ENCODE measurements at regions not wholly inside any gene's neighbourhood (a gene's known extent, or its start where the extent isn't known, plus 50 kb on each side); places are given as distances from the start of the nearest gene placed in this dataset.

GRCh38 chr3:154779571-154779970 is 300.5 kb upstream of the MME start:
- in situ Hi-C loops (cut with MboI; ENCODE audit: low sequenced_read_pairs): no loop called here
- Histone ChIP-seq H3K4me1 (no peaks in the 10 kb centered on the region), H3K4me3 (no peak overlapping the region), H3K27me3 (ENCODE audit: low read depth) (no peaks in the 10 kb centered on the region), H3K36me3 (replicated peaks) (no peaks in the 10 kb centered on the region), H3K9me3 (no peaks in the 10 kb centered on the region)
- no peak for DNase-seq (ENCODE audit: low spot score in 2 of 2)

- Histone ChIP-seq H3K9me3 (no peaks in the 10 kb centered on the region), H3K27me3 (ENCODE audit: low read depth) (no peaks in the 10 kb centered on the region), H3K4me1 (no peaks in the 10 kb centered on the region), H3K36me3 (replicated peaks) (no peaks in the 10 kb centered on the region), H3K4me3 (no peak overlapping the region)
- DNase-seq (ENCODE audit: low spot score in 2 of 2): no peak
- in situ Hi-C loops (cut with MboI; ENCODE audit: low sequenced_read_pairs): no loop called here
Observed at GRCh38 chr3:154778057-154778456, 302.1 kb upstream of the MME start.

- Histone ChIP-seq H3K4me3 (no peak overlapping the region), H3K4me1 (no peaks in the 10 kb centered on the region), H3K27me3 (ENCODE audit: low read depth) (no peaks in the 10 kb centered on the region), H3K9me3 (no peaks in the 10 kb centered on the region), H3K36me3 (replicated peaks) (no peaks in the 10 kb centered on the region)
- in situ Hi-C loops (cut with MboI; ENCODE audit: low sequenced_read_pairs): no loop called here
- DNase-seq (ENCODE audit: low spot score in 2 of 2): no peak
Observed at GRCh38 chr3:154776549-154777225, 303.4 kb upstream of the MME start.

- no peaks in the 10 kb centered on the region for H3K27me3 ChIP-seq (ENCODE audit: low read depth)
- DNase-seq (ENCODE audit: low spot score in 2 of 2): no peak
- in situ Hi-C loops (cut with MboI; ENCODE audit: low sequenced_read_pairs): no loop called here
- H3K4me3 ChIP-seq: no peak overlapping the region
- H3K9me3 ChIP-seq: 0 out of 2 replicates have a peak, but pooled peaks cover 2% of the 10 kb centered on the region
- H3K4me1 ChIP-seq: no peaks in the 10 kb centered on the region; the same call in 1 of the 2 replicates
- H3K36me3 ChIP-seq (replicated peaks): no peaks in the 10 kb centered on the region
Observed at GRCh38 chr3:154775821-154776548, 304.1 kb upstream of the MME start.

- Histone ChIP-seq H3K4me3 (no peak overlapping the region), H3K27me3 (ENCODE audit: low read depth) (no peaks in the 10 kb centered on the region), H3K9me3 (peaks cover 2% of the 10 kb centered on the region; the same call in 1 of the 2 replicates), H3K4me1 (no peaks in the 10 kb centered on the region; the same call in none of the 2 replicates), H3K36me3 (replicated peaks) (no peaks in the 10 kb centered on the region)
- no peak for DNase-seq (ENCODE audit: low spot score in 2 of 2)
- in situ Hi-C loops (cut with MboI; ENCODE audit: low sequenced_read_pairs): loop anchor here (10.0 kb wide), 1 partner anchor 558 kb away; no protein-coding TSS in a partner anchor
Observed at GRCh38 chr3:154766765-154767503, 313.2 kb upstream of the MME start.

- H3K36me3 ChIP-seq (replicated peaks): no peaks in the 10 kb centered on the region
- H3K4me1 ChIP-seq: no peaks in the 10 kb centered on the region
- no peaks in the 10 kb centered on the region for H3K27me3 ChIP-seq (ENCODE audit: low read depth)
- no peaks in the 10 kb centered on the region; the same call in 1 of the 2 replicates for H3K9me3 ChIP-seq
- in situ Hi-C loops (cut with MboI; ENCODE audit: low sequenced_read_pairs): loop anchor here (10.0 kb wide), 1 partner anchor 560 kb away; no protein-coding TSS in a partner anchor
- DNase-seq (ENCODE audit: low spot score in 2 of 2): no peak
- no peak overlapping the region for H3K4me3 ChIP-seq
Observed at GRCh38 chr3:154764856-154765640, 315.1 kb upstream of the MME start.

- DNase-seq (ENCODE audit: low spot score in 2 of 2): no peak
- H3K27me3 ChIP-seq (ENCODE audit: low read depth): no peaks in the 10 kb centered on the region
- H3K36me3 ChIP-seq (replicated peaks): no peaks in the 10 kb centered on the region
- no peaks in the 10 kb centered on the region for H3K4me1 ChIP-seq
- H3K9me3 ChIP-seq: no peaks in the 10 kb centered on the region
- in situ Hi-C loops (cut with MboI; ENCODE audit: low sequenced_read_pairs): loop anchor here (10.0 kb wide), 1 partner anchor 562 kb away; no protein-coding TSS in a partner anchor
- no peak overlapping the region for H3K4me3 ChIP-seq
Observed at GRCh38 chr3:154762486-154762885, 317.6 kb upstream of the MME start.

- in situ Hi-C loops (cut with MboI; ENCODE audit: low sequenced_read_pairs): loop anchor here (10.0 kb wide), 1 partner anchor 565 kb away; no protein-coding TSS in a partner anchor
- no peaks in the 10 kb centered on the region for H3K9me3 ChIP-seq
- no peak for DNase-seq (ENCODE audit: low spot score in 2 of 2)
Observed at GRCh38 chr3:154759966-154760365, 320.2 kb upstream of the MME start.

GRCh38 chr3:154758109-154758868 is 321.8 kb upstream of the MME start:
- in situ Hi-C loops (cut with MboI; ENCODE audit: low sequenced_read_pairs): no loop called here
- H3K36me3 ChIP-seq (replicated peaks): no peaks in the 10 kb centered on the region
- H3K4me3 ChIP-seq: no peak overlapping the region

More at GRCh38 chr3:154759966-154760365, 320.2 kb upstream of the MME start:
- H3K4me3 ChIP-seq: no peak overlapping the region
- H3K4me1 ChIP-seq: no peaks in the 10 kb centered on the region
- no peaks in the 10 kb centered on the region for H3K27me3 ChIP-seq (ENCODE audit: low read depth)
- no peaks in the 10 kb centered on the region for H3K36me3 ChIP-seq (replicated peaks)

GRCh38 chr3:154753101-154753500 is 323.1 kb upstream of the GPR149 start:
- DNase-seq (ENCODE audit: low spot score in 2 of 2): no peak
- no peaks in the 10 kb centered on the region for H3K4me1 ChIP-seq
- in situ Hi-C loops (cut with MboI; ENCODE audit: low sequenced_read_pairs): no loop called here
- H3K36me3 ChIP-seq (replicated peaks): no peaks in the 10 kb centered on the region
- no peak overlapping the region for H3K4me3 ChIP-seq
- no peaks in the 10 kb centered on the region for H3K27me3 ChIP-seq (ENCODE audit: low read depth)
- H3K9me3 ChIP-seq: no peaks in the 10 kb centered on the region

More at GRCh38 chr3:154758109-154758868, 321.8 kb upstream of the MME start:
- DNase-seq (ENCODE audit: low spot score in 2 of 2): peak in 1 of 2 experiments; percentile 69
- H3K9me3 ChIP-seq: no peaks in the 10 kb centered on the region
- no peaks in the 10 kb centered on the region for H3K27me3 ChIP-seq (ENCODE audit: low read depth)
- no peaks in the 10 kb centered on the region for H3K4me1 ChIP-seq

GRCh38 chr3:154749514-154749913 is 319.5 kb upstream of the GPR149 start:
- no peaks in the 10 kb centered on the region for H3K27me3 ChIP-seq (ENCODE audit: low read depth)
- DNase-seq (ENCODE audit: low spot score in 2 of 2): no peak
- in situ Hi-C loops (cut with MboI; ENCODE audit: low sequenced_read_pairs): loop anchor here (25.0 kb wide), 1 partner anchor 412 kb away; no protein-coding TSS in a partner anchor
- H3K36me3 ChIP-seq (replicated peaks): no peaks in the 10 kb centered on the region
- H3K4me3 ChIP-seq: no peak overlapping the region
- no peaks in the 10 kb centered on the region for H3K4me1 ChIP-seq
- no peaks in the 10 kb centered on the region for H3K9me3 ChIP-seq

GRCh38 chr3:154745929-154746328 is 315.9 kb upstream of the GPR149 start:
- Histone ChIP-seq H3K9me3 (no peaks in the 10 kb centered on the region), H3K27me3 (ENCODE audit: low read depth) (no peaks in the 10 kb centered on the region), H3K4me3 (no peak overlapping the region), H3K4me1 (no peaks in the 10 kb centered on the region), H3K36me3 (replicated peaks) (no peaks in the 10 kb centered on the region)
- in situ Hi-C loops (cut with MboI; ENCODE audit: low sequenced_read_pairs): loop anchor here (25.0 kb wide), 1 partner anchor 409 kb away; no protein-coding TSS in a partner anchor
- peak; percentile 13 to 36 for DNase-seq (ENCODE audit: low spot score in 2 of 2)

Measured in HAP-1 (cell line).